HCT116 (cell line): ENCODE measurements at regions not wholly inside any gene's neighbourhood (a gene's known extent, or its start where the extent isn't known, plus 50 kb on each side); places are given as distances from the start of the nearest gene placed in this dataset.
A peak's percentile ranks its signal among the peaks of the same experiment; 100 is the strongest.

ENCODE experiments used
- ATAC-seq: fragments of 200-7000 bp; cut with Tn5 transposase; 2 replicates; pipeline ENCODE4 v1.9.1; 2020; ENCODE audit warnings: mild to moderate bottlenecking, moderate library complexity
- BruUV-seq: library from RNA; stranded (reverse); fragments of 400-500 nt; replicated peaks from 2 replicates; lab custom pipeline; 2021; lab: Mats Ljungman, UMichigan
- CTCF ChIA-PET: fragments of 300-600 bp; sonication (Branson Sonifier 250); formaldehyde crosslinking; loops from one replicate; lab custom pipeline; 2021; ENCODE audit warnings: antibody characterized with exemption; lab: Charles Lee
- POLR2A ChIA-PET: fragments of 300-600, 350-600 bp; sonication (Branson Sonifier 250); formaldehyde crosslinking; loops from one replicate; lab custom pipeline; 2021; ENCODE audit warnings: antibody characterized with exemption; lab: Charles Lee
- RAD21 ChIA-PET, 2 experiments: fragments of 300-600 bp; sonication (Branson Sonifier 250); formaldehyde crosslinking; loops; one replicate each; lab custom pipeline; 2023; ENCODE audit warnings: low total read pairs in 2 of 2; ENCODE audit not compliant: uncharacterized antibody in 2 of 2, unreplicated experiment in 2 of 2, low non-redundant PET in 1 of 2; lab: Charles Lee
- DNase-seq: peaks from one replicate; pipeline ENCODE4 v3.0.0-alpha.2; 2010; ENCODE audit warnings: low read depth, low spot score
- H2AFZ ChIP-seq: fragments of 200-600 bp; shearing (Covaris generic), sonication (generic); 2 replicates; pipeline ENCODE4 v1.6.1; 2017; ENCODE audit warnings: low read depth, mixed run types, mixed read lengths, antibody characterized with exemption, low read length; ENCODE audit not compliant: poor library complexity, severe bottlenecking
- H3K27ac ChIP-seq: 2 replicates; pipeline ENCODE4 v1.5.1; 2012; ENCODE audit warnings: low read depth, low read length
- H3K27me3 ChIP-seq: fragments of 200-600 bp; sonication (generic); 2 replicates; pipeline ENCODE4 v1.6.1; 2016; ENCODE audit warnings: mixed run types, low read length, mixed read lengths; ENCODE audit not compliant: insufficient read depth
- H3K36me3 ChIP-seq, 2 experiments: fragments of 200-500 bp in 1 of 2; fragments of 200-600 bp in 1 of 2; sonication (Bioruptor generic) in 1 of 2; sonication (generic) in 1 of 2; 2 replicates each; pipeline versions ENCODE4 v1.5.1 to v1.6.1; 2014 to 2016; ENCODE audit warnings: low read length in 2 of 2, inconsistent platforms in 1 of 2, mixed read lengths in 1 of 2, mixed run types in 1 of 2; ENCODE audit not compliant: insufficient read depth in 2 of 2, control insufficient read depth in 1 of 2
- H3K4me1 ChIP-seq, 2 experiments: fragments of 200-600 bp in 1 of 2; sonication (generic) in 1 of 2; 2 replicates each; pipeline versions ENCODE4 v1.5.1 to v1.6.1; 2012 to 2017; ENCODE audit warnings: low read length in 2 of 2, inconsistent platforms in 1 of 2, mild to moderate bottlenecking in 1 of 2, mixed read lengths in 1 of 2, mixed run types in 1 of 2, moderate library complexity in 1 of 2; ENCODE audit not compliant: insufficient read depth in 2 of 2, control insufficient read depth in 1 of 2
- H3K4me2 ChIP-seq: fragments of 200-600 bp; sonication (generic); 2 replicates; pipeline ENCODE4 v1.6.1; 2017; ENCODE audit warnings: mixed run types, low read length, mixed read lengths
- H3K4me3 ChIP-seq, 2 experiments: fragments of 200-600 bp in 1 of 2; sonication (generic) in 1 of 2; replicated peaks in 1 of 2; 2 replicates each; pipeline ENCODE4 v1.5.1; 2011 to 2016; ENCODE audit warnings: low read length in 2 of 2, control low read depth in 1 of 2, low read depth in 1 of 2, mild to moderate bottlenecking in 1 of 2, mixed read lengths in 1 of 2, mixed run types in 1 of 2
- H3K79me2 ChIP-seq: fragments of 200-600 bp; sonication (generic); 2 replicates; pipeline ENCODE4 v1.6.1; 2017; ENCODE audit warnings: mild to moderate bottlenecking, mixed run types, low read length, moderate library complexity, mixed read lengths; ENCODE audit not compliant: insufficient read depth
- H3K9ac ChIP-seq: fragments of 200-600 bp; sonication (generic); 2 replicates; pipeline ENCODE4 v1.6.1; 2016; ENCODE audit warnings: low read length, mixed read lengths
- H3K9me2 ChIP-seq: fragments of 200-600 bp; sonication (generic), shearing (Covaris generic); 2 replicates; pipeline ENCODE4 v1.6.1; 2017; ENCODE audit warnings: mixed run types, mild to moderate bottlenecking, moderate library complexity; ENCODE audit not compliant: insufficient read depth
- H3K9me3 ChIP-seq, 2 experiments: fragments of 200-500 bp in 1 of 2; fragments of 200-600 bp in 1 of 2; sonication (Bioruptor generic) in 1 of 2; sonication (generic) in 1 of 2; 2 replicates each; pipeline ENCODE4 v1.6.1; 2014 to 2017; ENCODE audit warnings: low read length in 2 of 2, mixed read lengths in 2 of 2, inconsistent platforms in 1 of 2, low read depth in 1 of 2, mild to moderate bottlenecking in 1 of 2, mixed run types in 1 of 2, moderate library complexity in 1 of 2; ENCODE audit not compliant: control insufficient read depth in 1 of 2, insufficient read depth in 1 of 2
- H4K20me1 ChIP-seq: fragments of 200-600 bp; sonication (generic), shearing (Covaris generic); 2 replicates; pipeline ENCODE4 v1.6.1; 2017; ENCODE audit warnings: mixed run types, mild to moderate bottlenecking, moderate library complexity; ENCODE audit not compliant: insufficient read depth
- ATF3 ChIP-seq: IDR thresholded peaks from 2 replicates; pipeline ENCODE4 v1.6.1; 2012
- CBX3 ChIP-seq: IDR thresholded peaks from 2 replicates; pipeline ENCODE4 v1.6.1; 2012; ENCODE audit warnings: low read depth
- CEBPB ChIP-seq: IDR thresholded peaks from 2 replicates; pipeline ENCODE4 v1.6.1; 2012; ENCODE audit warnings: low read depth
- CTCF ChIP-seq, 3 experiments: fragments of 200-600 bp in 1 of 3; sonication (generic) in 1 of 3; IDR thresholded peaks in 2 of 3; conservative IDR thresholded peaks in 1 of 3; 2 replicates each; pipeline ENCODE4 v1.5.1; 2012 to 2017; ENCODE audit warnings: low read depth in 2 of 3, low read length in 2 of 3, antibody characterized with exemption in 1 of 3, borderline replicate concordance in 1 of 3, control low read depth in 1 of 3, mild to moderate bottlenecking in 1 of 3, mixed read lengths in 1 of 3, mixed run types in 1 of 3, moderate library complexity in 1 of 3; ENCODE audit not compliant: insufficient read depth in 1 of 3
- ELF1 ChIP-seq: IDR thresholded peaks from 2 replicates; pipeline ENCODE4 v1.6.1; 2012; ENCODE audit warnings: low read depth, borderline replicate concordance
- EZH2 ChIP-seq: fragments of 200-600 bp; sonication (generic); IDR thresholded peaks from 2 replicates; pipeline ENCODE4 v1.6.1; 2017; ENCODE audit warnings: antibody characterized with exemption, mixed run types
- FOSL1 ChIP-seq: IDR thresholded peaks from 2 replicates; pipeline ENCODE4 v1.6.1; 2012; ENCODE audit warnings: low read depth
- JUND ChIP-seq: IDR thresholded peaks from 2 replicates; pipeline ENCODE4 v1.6.1; 2012
- SIN3A ChIP-seq: IDR thresholded peaks from 2 replicates; pipeline ENCODE4 v1.6.1; 2012; ENCODE audit warnings: low read depth
- SP1 ChIP-seq: IDR thresholded peaks from 2 replicates; pipeline ENCODE4 v1.6.1; 2012; ENCODE audit warnings: low read depth
- SRF ChIP-seq: IDR thresholded peaks from 2 replicates; pipeline ENCODE4 v1.6.1; 2012; ENCODE audit warnings: low read depth
- YY1 ChIP-seq: IDR thresholded peaks from 2 replicates; pipeline ENCODE4 v1.6.1; 2011; ENCODE audit warnings: low read length, low read depth, moderate library complexity, mild to moderate bottlenecking; ENCODE audit not compliant: insufficient replicate concordance; ENCODE audit errors: extremely low read depth
- intact Hi-C: fragments of 100-400 bp; cut with micrococcal nuclease; formaldehyde crosslinking; loops from 2 replicates; pipeline ENCODE4 v1.10.0; 2022

DNA sequence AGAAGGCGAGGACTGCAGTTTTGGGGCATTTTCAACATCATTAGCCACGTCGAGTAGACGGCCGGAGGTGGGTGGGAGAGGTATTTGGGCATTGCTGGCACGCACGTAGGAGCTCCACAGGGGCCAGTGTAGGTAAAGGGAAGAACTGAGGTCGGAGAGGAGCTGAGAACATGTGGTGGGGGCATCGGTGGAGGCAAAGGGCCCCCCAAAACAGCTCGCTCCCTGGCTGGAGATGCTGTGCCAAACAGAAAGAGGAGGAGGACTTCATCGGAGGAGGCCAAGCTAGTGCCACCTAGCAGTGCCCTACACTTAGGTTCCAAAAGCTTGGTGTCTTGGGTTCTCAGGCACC, 52.0 kb upstream of the PPP2R5C start:
- Histone ChIP-seq H3K79me2 (no peaks in the 10 kb centered on the region), H3K9me2 (no peaks in the 10 kb centered on the region), H3K4me3 (no peak overlapping the region), H3K9me3 (peaks cover 0 to 3% of the 10 kb centered on the region in 2 experiments; a peak in 1 of 4 replicates), H3K36me3 (no peaks in the 10 kb centered on the region), H2AFZ (no peak overlapping the region), H3K27me3 (no peaks in the 10 kb centered on the region), H3K4me2 (no peak overlapping the region), H3K27ac (no peak overlapping the region), H4K20me1 (no peaks in the 10 kb centered on the region), H3K4me1 (peaks cover 7 to 32% of the 10 kb centered on the region in 2 experiments), H3K9ac (no peak overlapping the region)
- POLR2A ChIA-PET = interaction anchor here (1.3 to 1.7 kb wide), 2 partner anchors 22 to 51 kb away, joined by 4 read pairs; no protein-coding TSS in a partner anchor
- ATAC-seq = no peak
- no peak for TF ChIP-seq JUND
- CTCF ChIA-PET = interaction anchor here (0.9 to 1.2 kb wide), 3 partner anchors 10 to 244 kb away, joined by 3 to 4 read pairs (median 4); no protein-coding TSS in a partner anchor
- intact Hi-C loops = loop anchor here (5.0 kb wide), 1 partner anchor 338 kb away; no protein-coding TSS in a partner anchor
- no TSS peak for BruUV-seq
- RAD21 ChIA-PET = no interaction called here
- DNase-seq = no peak

- intact Hi-C loops = loop anchor here (5.0 kb wide), 1 partner anchor 337 kb away; no protein-coding TSS in a partner anchor
- Histone ChIP-seq H3K4me3 (no peak overlapping the region), H2AFZ (no peak overlapping the region), H3K9me2 (no peaks in the 10 kb centered on the region), H3K9ac (no peak overlapping the region), H4K20me1 (no peaks in the 10 kb centered on the region), H3K4me1 (peaks cover 7 to 32% of the 10 kb centered on the region in 2 experiments), H3K9me3 (peaks cover 0 to 5% of the 10 kb centered on the region in 2 experiments; a peak in 1 of 4 replicates), H3K27me3 (no peaks in the 10 kb centered on the region), H3K36me3 (no peaks in the 10 kb centered on the region), H3K27ac (no peak overlapping the region), H3K4me2 (0 out of 2 replicates have a peak overlapping the region, but pooled peaks have one; percentile 22), H3K79me2 (no peaks in the 10 kb centered on the region)
- peak; percentile 28; the same call in 1 of the 2 replicates for ATAC-seq
- TF ChIP-seq CTCF (IDR thresholded peaks at IDR 0.05 in 2 of 3, conservative IDR thresholded peaks at IDR 0.05 in 1 of 3; ENCODE audit: borderline replicate concordance in 1 of 3, insufficient read depth in 1 of 3, low read depth in 2 of 3, low read length in 2 of 3) (no peak), ATF3 (no peak), SRF (no peak), ELF1 (no peak), CEBPB (no peak), SIN3A (no peak), YY1 (no peak), FOSL1 (no peak), CBX3 (no peak), EZH2 (no peak), SP1 (no peak), JUND (no peak)
- no TSS peak for BruUV-seq
- peak; percentile 24 for DNase-seq
- POLR2A ChIA-PET = interaction anchor here (1.3 to 1.7 kb wide), 2 partner anchors 21 to 50 kb away, joined by 4 read pairs; no protein-coding TSS in a partner anchor
- CTCF ChIA-PET = interaction anchor here (0.9 to 1.2 kb wide), 3 partner anchors 10 to 243 kb away, joined by 3 to 4 read pairs (median 4); no protein-coding TSS in a partner anchor
- RAD21 ChIA-PET = no interaction called here
These were observed 51.3 kb upstream of the PPP2R5C start for GRCh38 chr14:101709962-101710931.
